ENCODE measurements at regions not wholly inside any gene's neighbourhood (a gene's known extent, or its start where the extent isn't known, plus 50 kb on each side); places are given as distances from the start of the nearest gene placed in this dataset.

DNA sequence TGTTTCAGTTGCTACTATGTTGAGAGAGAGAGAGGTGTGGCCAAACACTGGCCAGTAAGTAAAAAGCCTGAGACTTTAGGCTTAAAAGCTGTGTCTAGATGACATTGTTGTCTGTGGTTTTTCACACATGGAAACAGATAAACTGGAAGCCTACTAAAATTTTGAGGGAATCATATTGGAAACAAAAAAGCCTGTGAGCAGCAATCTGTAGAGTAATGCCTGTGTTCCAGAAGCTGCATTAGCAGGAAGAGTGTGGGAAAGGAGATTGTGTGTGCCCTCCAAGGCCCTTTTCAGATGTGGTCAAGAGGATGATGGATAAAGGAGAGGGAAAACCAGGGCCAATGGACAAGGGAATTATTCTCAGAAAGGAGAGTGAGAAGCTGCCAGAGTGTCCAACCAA is 236.3 kb upstream of the SPRED2 start:
- TF ChIP-seq CTCF (IDR thresholded peaks at IDR 0.05) = no peak
- TF ChIP-seq POLR2A (IDR thresholded peaks at IDR 0.05) = no peak
